ENCODE measurements at regions not wholly inside any gene's neighbourhood (a gene's known extent, or its start where the extent isn't known, plus 50 kb on each side); places are given as distances from the start of the nearest gene placed in this dataset.

GRCh38 chr4:26220696-26221095, 100.1 kb upstream of the RBPJ start:
- Mint-ChIP-seq H3K4me1 (ENCODE audit: unreplicated experiment) (no peaks in the 10 kb centered on the region), H3K36me3 (ENCODE audit: low read depth, unreplicated experiment) (no peaks in the 10 kb centered on the region), H3K4me3 (ENCODE audit: unreplicated experiment) (no peak overlapping the region), H3K9me3 (ENCODE audit: unreplicated experiment) (no peaks in the 10 kb centered on the region), H3K27me3 (ENCODE audit: unreplicated experiment) (peaks cover 1% of the 10 kb centered on the region), H3K27ac (ENCODE audit: unreplicated experiment) (no peak overlapping the region)
- DNase-seq (ENCODE audit: low spot score): no peak
- TF ChIP-seq CTCF (IDR thresholded peaks at IDR 0.05; ENCODE audit: unreplicated experiment): no peak

- no peaks in the 10 kb centered on the region for H3K9me3 Mint-ChIP-seq (ENCODE audit: unreplicated experiment)
- H3K27me3 Mint-ChIP-seq (ENCODE audit: unreplicated experiment): no peaks in the 10 kb centered on the region
- DNase-seq (ENCODE audit: low spot score): no peak
- H3K36me3 Mint-ChIP-seq (ENCODE audit: low read depth, unreplicated experiment): no peaks in the 10 kb centered on the region
- H3K4me1 Mint-ChIP-seq (ENCODE audit: unreplicated experiment): no peaks in the 10 kb centered on the region
- no peak for TF ChIP-seq CTCF (IDR thresholded peaks at IDR 0.05; ENCODE audit: unreplicated experiment)
- H3K4me3 Mint-ChIP-seq (ENCODE audit: unreplicated experiment): no peak overlapping the region
- H3K27ac Mint-ChIP-seq (ENCODE audit: unreplicated experiment): no peak overlapping the region
These were observed 97.7 kb upstream of the RBPJ start for GRCh38 chr4:26223155-26223554.

GRCh38 chr4:26226629-26227376, 94.0 kb upstream of the RBPJ start:
- no peaks in the 10 kb centered on the region for H3K36me3 Mint-ChIP-seq (ENCODE audit: low read depth, unreplicated experiment)
- no peak overlapping the region for H3K4me3 Mint-ChIP-seq (ENCODE audit: unreplicated experiment)
- no peaks in the 10 kb centered on the region for H3K27me3 Mint-ChIP-seq (ENCODE audit: unreplicated experiment)
- no peaks in the 10 kb centered on the region for H3K9me3 Mint-ChIP-seq (ENCODE audit: unreplicated experiment)
- TF ChIP-seq CTCF (IDR thresholded peaks at IDR 0.05; ENCODE audit: unreplicated experiment): no peak
- DNase-seq (ENCODE audit: low spot score): no peak
- no peaks in the 10 kb centered on the region for H3K4me1 Mint-ChIP-seq (ENCODE audit: unreplicated experiment)
- no peak overlapping the region for H3K27ac Mint-ChIP-seq (ENCODE audit: unreplicated experiment)

DNA sequence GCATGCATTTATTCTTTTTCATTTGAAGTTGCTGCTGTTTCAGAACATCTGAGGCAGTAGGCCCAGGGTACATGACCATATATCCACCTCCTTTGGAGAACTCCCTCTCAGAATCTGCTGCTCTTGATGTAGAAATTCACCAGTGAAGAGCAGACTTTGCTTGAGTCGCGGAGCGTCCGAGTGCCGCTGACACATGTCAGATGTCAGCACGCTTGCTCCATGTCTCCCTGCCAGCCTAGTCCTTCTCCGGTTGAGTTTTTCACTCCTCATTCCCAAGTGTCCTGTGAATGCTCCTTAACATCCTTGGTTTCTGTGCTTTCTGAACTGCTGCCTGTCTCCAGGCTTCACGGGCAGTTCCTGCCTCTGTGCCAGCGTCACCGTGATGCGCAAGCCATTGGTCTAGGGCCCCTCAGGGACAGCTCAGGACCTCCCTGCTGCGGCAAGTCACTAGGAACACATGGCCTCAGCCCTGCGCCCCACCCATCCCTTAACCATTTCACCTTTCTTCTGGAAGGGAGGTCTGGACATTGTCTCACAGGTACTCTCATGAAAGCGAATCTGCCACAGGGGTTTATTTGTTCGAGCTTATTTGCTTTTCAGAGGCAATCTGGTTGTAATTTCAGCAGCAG, 93.1 kb upstream of the RBPJ start:
- Mint-ChIP-seq H3K4me3 (ENCODE audit: unreplicated experiment) (no peak overlapping the region), H3K27me3 (ENCODE audit: unreplicated experiment) (no peaks in the 10 kb centered on the region), H3K27ac (ENCODE audit: unreplicated experiment) (no peak overlapping the region), H3K36me3 (ENCODE audit: low read depth, unreplicated experiment) (no peaks in the 10 kb centered on the region), H3K4me1 (ENCODE audit: unreplicated experiment) (no peaks in the 10 kb centered on the region), H3K9me3 (ENCODE audit: unreplicated experiment) (no peaks in the 10 kb centered on the region)
- DNase-seq (ENCODE audit: low spot score): no peak
- no peak for TF ChIP-seq CTCF (IDR thresholded peaks at IDR 0.05; ENCODE audit: unreplicated experiment)

- Mint-ChIP-seq H3K36me3 (ENCODE audit: low read depth, unreplicated experiment) (no peaks in the 10 kb centered on the region), H3K27ac (ENCODE audit: unreplicated experiment) (no peak overlapping the region), H3K27me3 (ENCODE audit: unreplicated experiment) (no peaks in the 10 kb centered on the region), H3K4me3 (ENCODE audit: unreplicated experiment) (no peak overlapping the region), H3K4me1 (ENCODE audit: unreplicated experiment) (no peaks in the 10 kb centered on the region), H3K9me3 (ENCODE audit: unreplicated experiment) (no peaks in the 10 kb centered on the region)
- TF ChIP-seq CTCF (IDR thresholded peaks at IDR 0.05; ENCODE audit: unreplicated experiment): no peak
- no peak for DNase-seq (ENCODE audit: low spot score)
These were observed 91.9 kb upstream of the RBPJ start for GRCh38 chr4:26228883-26229282.

All from endothelial cell (in vitro differentiated cells).